ENCODE measurements at regions not wholly inside any gene's neighbourhood (a gene's known extent, or its start where the extent isn't known, plus 50 kb on each side); places are given as distances from the start of the nearest gene placed in this dataset.

DNA sequence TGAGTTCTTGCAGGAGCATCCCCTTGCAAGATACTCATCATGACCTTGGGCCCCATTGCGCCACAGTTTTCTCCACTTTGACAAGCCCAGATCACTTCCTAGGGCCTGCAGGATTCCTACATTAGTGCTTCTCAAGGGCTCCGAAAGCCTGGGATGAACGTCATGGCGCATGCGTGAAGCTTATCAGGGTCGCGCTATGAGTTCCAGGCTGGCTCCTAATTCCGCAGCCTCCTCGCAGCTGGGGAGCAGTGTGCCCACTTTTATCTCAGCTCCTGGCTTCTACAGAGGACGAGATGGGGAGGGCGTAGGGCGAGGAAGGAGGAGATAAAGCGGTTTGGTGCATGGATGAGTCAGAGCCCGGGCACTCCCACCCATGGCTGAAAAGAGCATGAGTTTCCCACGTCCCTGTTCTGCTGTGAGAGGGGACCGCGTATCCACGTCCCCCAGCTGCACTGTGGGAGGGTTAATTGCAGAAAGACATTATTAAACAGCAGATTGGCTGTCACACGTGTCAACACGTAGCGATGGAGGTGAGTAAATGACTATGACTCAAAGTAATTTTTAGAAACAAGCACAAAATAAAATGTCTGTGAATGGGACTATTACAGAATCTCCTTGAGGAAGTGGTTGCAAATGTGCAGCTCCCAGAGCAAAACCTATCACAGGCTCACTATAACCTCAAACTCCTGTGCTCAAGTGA, 72.9 kb upstream of the DSP start:
- H3K9me3 ChIP-seq (ENCODE audit: control insufficient read depth in 2 of 2, low read length in 2 of 2), result no peaks in the 10 kb centered on the region
- H3K27ac ChIP-seq (ENCODE audit: low read length), result no peak overlapping the region
- peak overlapping the region in 1 of 2 donors; percentile 64 for H3K9ac ChIP-seq (ENCODE audit: low read length in 2 of 2)
- peak overlapping the region; percentile 59 to 77 for H3K4me3 ChIP-seq (ENCODE audit: low read length in 2 of 2)
- peaks cover 2% of the 10 kb centered on the region for H3K4me1 ChIP-seq (ENCODE audit: control insufficient read depth, insufficient read depth, low read length)
- H3K27me3 ChIP-seq (ENCODE audit: control insufficient read depth in 1 of 2, insufficient read depth in 2 of 2, low read length in 2 of 2), result no peaks in the 10 kb centered on the region
- H3K36me3 ChIP-seq (ENCODE audit: control insufficient read depth in 2 of 2, insufficient read depth in 2 of 2, low read length in 2 of 2), result no peaks in the 10 kb centered on the region

DNA sequence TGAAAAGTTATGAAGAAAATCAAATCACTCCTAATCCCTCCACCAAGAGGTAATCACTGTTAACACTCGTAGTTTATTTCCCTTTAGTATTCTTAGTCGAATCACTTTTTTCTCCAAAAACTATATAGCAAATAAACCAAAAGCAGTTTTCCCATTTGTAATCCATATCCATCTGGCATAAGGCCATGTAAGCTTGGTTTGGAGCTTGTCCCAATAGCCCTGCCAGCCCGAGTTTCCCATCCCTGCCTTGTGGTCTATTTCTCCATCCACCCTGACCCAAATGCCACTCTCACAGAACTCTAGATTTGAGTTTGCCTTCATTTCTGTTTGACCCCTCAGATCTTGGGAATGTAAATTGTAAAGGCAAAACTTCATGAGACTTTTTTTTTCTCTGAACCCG, 71.8 kb upstream of the DSP start:
- Histone ChIP-seq H3K27me3 (ENCODE audit: control insufficient read depth in 1 of 2, insufficient read depth in 2 of 2, low read length in 2 of 2) (no peaks in the 10 kb centered on the region), H3K4me3 (ENCODE audit: low read length in 2 of 2) (no peak overlapping the region), H3K27ac (ENCODE audit: low read length) (no peak overlapping the region), H3K36me3 (ENCODE audit: control insufficient read depth in 2 of 2, insufficient read depth in 2 of 2, low read length in 2 of 2) (no peaks in the 10 kb centered on the region), H3K9me3 (ENCODE audit: control insufficient read depth in 2 of 2, low read length in 2 of 2) (no peaks in the 10 kb centered on the region), H3K4me1 (ENCODE audit: control insufficient read depth, insufficient read depth, low read length) (peaks cover 2% of the 10 kb centered on the region), H3K9ac (ENCODE audit: low read length in 2 of 2) (no peak overlapping the region)

GRCh38 chr6:7471171-7471570, 70.3 kb upstream of the DSP start:
- Histone ChIP-seq H3K9ac (ENCODE audit: low read length in 2 of 2) (no peak overlapping the region), H3K27ac (ENCODE audit: low read length) (no peak overlapping the region), H3K36me3 (ENCODE audit: control insufficient read depth in 2 of 2, insufficient read depth in 2 of 2, low read length in 2 of 2) (no peaks in the 10 kb centered on the region), H3K9me3 (ENCODE audit: control insufficient read depth in 2 of 2, low read length in 2 of 2) (no peaks in the 10 kb centered on the region), H3K27me3 (ENCODE audit: control insufficient read depth in 1 of 2, insufficient read depth in 2 of 2, low read length in 2 of 2) (no peaks in the 10 kb centered on the region), H3K4me1 (ENCODE audit: control insufficient read depth, insufficient read depth, low read length) (peaks cover 2% of the 10 kb centered on the region), H3K4me3 (ENCODE audit: low read length in 2 of 2) (no peak overlapping the region)

- Histone ChIP-seq H3K4me1 (ENCODE audit: control insufficient read depth, insufficient read depth, low read length) (no peaks in the 10 kb centered on the region), H3K27me3 (ENCODE audit: control insufficient read depth in 1 of 2, insufficient read depth in 2 of 2, low read length in 2 of 2) (no peaks in the 10 kb centered on the region), H3K36me3 (ENCODE audit: control insufficient read depth in 2 of 2, insufficient read depth in 2 of 2, low read length in 2 of 2) (no peaks in the 10 kb centered on the region), H3K4me3 (ENCODE audit: low read length in 2 of 2) (no peak overlapping the region), H3K9me3 (ENCODE audit: control insufficient read depth in 2 of 2, low read length in 2 of 2) (no peaks in the 10 kb centered on the region), H3K27ac (ENCODE audit: low read length) (no peak overlapping the region), H3K9ac (ENCODE audit: low read length in 2 of 2) (no peak overlapping the region)
These were observed 67.4 kb upstream of the DSP start for GRCh38 chr6:7473805-7474719.

- Histone ChIP-seq H3K36me3 (ENCODE audit: control insufficient read depth in 2 of 2, insufficient read depth in 2 of 2, low read length in 2 of 2) (no peaks in the 10 kb centered on the region), H3K4me3 (ENCODE audit: low read length in 2 of 2) (no peak overlapping the region), H3K4me1 (ENCODE audit: control insufficient read depth, insufficient read depth, low read length) (no peaks in the 10 kb centered on the region), H3K9me3 (ENCODE audit: control insufficient read depth in 2 of 2, low read length in 2 of 2) (no peaks in the 10 kb centered on the region), H3K9ac (ENCODE audit: low read length in 2 of 2) (no peak overlapping the region), H3K27ac (ENCODE audit: low read length) (no peak overlapping the region), H3K27me3 (ENCODE audit: control insufficient read depth in 1 of 2, insufficient read depth in 2 of 2, low read length in 2 of 2) (no peaks in the 10 kb centered on the region)
These were observed 66.4 kb upstream of the DSP start for GRCh38 chr6:7475081-7475480.

DNA sequence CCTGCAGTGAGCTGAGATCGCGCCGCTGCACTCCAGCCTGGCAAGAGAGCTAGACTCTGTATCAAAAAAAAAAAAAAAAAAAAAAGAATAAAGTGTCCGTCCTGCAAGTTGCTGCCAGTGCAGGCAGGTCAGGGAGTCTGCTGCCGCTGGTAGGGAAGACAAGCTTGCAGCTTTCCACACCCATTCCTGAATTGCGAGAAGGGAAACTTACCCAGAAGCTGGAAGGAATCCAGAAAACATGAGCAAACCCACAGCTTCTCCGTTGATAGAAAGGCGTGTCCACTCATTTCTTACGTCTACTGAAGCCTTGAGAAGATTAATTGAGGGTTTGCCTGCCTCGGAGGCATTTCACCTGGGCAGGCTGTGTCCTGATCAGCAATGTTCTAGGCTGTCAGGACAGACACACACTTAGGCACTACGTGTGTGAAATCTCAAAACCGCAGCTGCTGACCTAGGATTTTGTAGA, 61.6 kb upstream of the DSP start:
- H3K9ac ChIP-seq (ENCODE audit: low read length in 2 of 2), result no peak overlapping the region
- no peak overlapping the region for H3K4me3 ChIP-seq (ENCODE audit: low read length in 2 of 2)
- no peaks in the 10 kb centered on the region for H3K4me1 ChIP-seq (ENCODE audit: control insufficient read depth, insufficient read depth, low read length)
- H3K27me3 ChIP-seq (ENCODE audit: control insufficient read depth in 1 of 2, insufficient read depth in 2 of 2, low read length in 2 of 2), result no peaks in the 10 kb centered on the region
- no peaks in the 10 kb centered on the region for H3K36me3 ChIP-seq (ENCODE audit: control insufficient read depth in 2 of 2, insufficient read depth in 2 of 2, low read length in 2 of 2)
- no peaks in the 10 kb centered on the region for H3K9me3 ChIP-seq (ENCODE audit: control insufficient read depth in 2 of 2, low read length in 2 of 2)
- H3K27ac ChIP-seq (ENCODE audit: low read length), result no peak overlapping the region

DNA sequence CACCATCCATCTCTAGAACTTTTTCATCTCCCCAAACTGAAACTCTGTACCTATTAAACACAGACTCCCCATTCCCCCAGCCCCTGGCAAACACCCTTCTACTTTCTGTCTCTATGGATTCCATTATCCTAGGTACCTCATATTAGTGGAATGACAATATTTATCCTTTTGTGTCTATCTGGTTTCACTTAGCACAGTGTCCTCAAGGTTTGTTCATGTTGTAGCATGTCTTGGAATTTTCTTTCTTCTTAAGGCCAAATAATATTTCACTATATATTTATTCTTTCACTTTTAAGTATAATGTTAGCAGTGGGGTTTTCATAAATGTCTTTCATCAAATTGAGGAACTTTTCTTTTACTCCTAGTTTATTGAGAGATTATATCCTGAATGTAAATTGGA, 56.8 kb upstream of the DSP start:
- Histone ChIP-seq H3K4me3 (ENCODE audit: low read length in 2 of 2) (no peak overlapping the region), H3K27ac (ENCODE audit: low read length) (no peak overlapping the region), H3K9ac (ENCODE audit: low read length in 2 of 2) (no peak overlapping the region), H3K4me1 (ENCODE audit: control insufficient read depth, insufficient read depth, low read length) (no peaks in the 10 kb centered on the region), H3K36me3 (ENCODE audit: control insufficient read depth in 2 of 2, insufficient read depth in 2 of 2, low read length in 2 of 2) (no peaks in the 10 kb centered on the region), H3K27me3 (ENCODE audit: control insufficient read depth in 1 of 2, insufficient read depth in 2 of 2, low read length in 2 of 2) (no peaks in the 10 kb centered on the region), H3K9me3 (ENCODE audit: control insufficient read depth in 2 of 2, low read length in 2 of 2) (no peaks in the 10 kb centered on the region)

DNA sequence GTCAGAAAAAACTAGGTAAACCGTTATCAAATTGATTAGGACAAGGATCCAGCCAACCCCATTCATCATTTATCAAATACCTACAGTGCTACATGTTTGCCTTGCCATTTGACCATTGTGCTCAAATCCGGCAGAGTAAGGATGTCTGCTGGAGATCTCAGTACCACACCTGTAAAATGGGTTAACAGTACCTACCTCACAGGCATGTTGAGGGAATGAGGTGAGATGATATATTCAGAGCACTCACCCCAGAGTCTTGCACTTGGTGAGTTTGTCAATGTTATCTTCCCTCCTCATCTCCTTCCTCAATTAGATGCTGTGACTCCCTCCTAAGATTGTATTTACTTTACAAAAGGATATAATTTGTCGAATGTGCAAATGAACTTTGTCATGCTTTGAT, 54.5 kb upstream of the DSP start:
- H3K27ac ChIP-seq (ENCODE audit: low read length), result no peak overlapping the region
- H3K4me1 ChIP-seq (ENCODE audit: control insufficient read depth, insufficient read depth, low read length), result no peaks in the 10 kb centered on the region
- H3K9me3 ChIP-seq (ENCODE audit: control insufficient read depth in 2 of 2, low read length in 2 of 2), result no peaks in the 10 kb centered on the region
- no peaks in the 10 kb centered on the region for H3K36me3 ChIP-seq (ENCODE audit: control insufficient read depth in 2 of 2, insufficient read depth in 2 of 2, low read length in 2 of 2)
- H3K4me3 ChIP-seq (ENCODE audit: low read length in 2 of 2), result no peak overlapping the region
- no peak overlapping the region for H3K9ac ChIP-seq (ENCODE audit: low read length in 2 of 2)
- H3K27me3 ChIP-seq (ENCODE audit: control insufficient read depth in 1 of 2, insufficient read depth in 2 of 2, low read length in 2 of 2), result no peaks in the 10 kb centered on the region

DNA sequence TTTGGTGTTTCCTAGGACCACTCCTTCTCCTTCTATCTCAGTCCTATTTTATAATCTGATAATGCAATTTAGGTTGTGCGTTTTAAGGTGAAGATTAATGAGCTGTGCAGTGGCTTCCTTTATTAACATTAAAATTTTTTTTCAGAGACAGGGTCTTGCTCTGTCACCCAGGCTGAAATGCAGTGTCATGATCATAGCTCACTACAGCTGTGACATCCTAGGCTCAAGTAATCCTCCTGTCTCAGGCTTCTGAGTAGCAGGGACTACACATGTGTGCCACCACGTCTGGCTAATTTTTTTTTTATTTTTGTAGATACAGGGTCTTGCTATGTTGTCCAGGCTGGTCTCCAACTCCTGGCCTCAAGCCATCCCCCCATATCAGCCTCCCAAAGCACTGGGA, 53.0 kb upstream of the DSP start:
- Histone ChIP-seq H3K27ac (ENCODE audit: low read length) (no peak overlapping the region), H3K9me3 (ENCODE audit: control insufficient read depth in 2 of 2, low read length in 2 of 2) (peaks cover 0 to 2% of the 10 kb centered on the region in 2 donors), H3K27me3 (ENCODE audit: control insufficient read depth in 1 of 2, insufficient read depth in 2 of 2, low read length in 2 of 2) (no peaks in the 10 kb centered on the region), H3K36me3 (ENCODE audit: control insufficient read depth in 2 of 2, insufficient read depth in 2 of 2, low read length in 2 of 2) (no peaks in the 10 kb centered on the region), H3K4me1 (ENCODE audit: control insufficient read depth, insufficient read depth, low read length) (no peaks in the 10 kb centered on the region), H3K9ac (ENCODE audit: low read length in 2 of 2) (no peak overlapping the region), H3K4me3 (ENCODE audit: low read length in 2 of 2) (no peak overlapping the region)

GRCh38 chr6:7489376-7489775, 52.1 kb upstream of the DSP start:
- no peaks in the 10 kb centered on the region for H3K36me3 ChIP-seq (ENCODE audit: control insufficient read depth in 2 of 2, insufficient read depth in 2 of 2, low read length in 2 of 2)

More at GRCh38 chr6:7489376-7489775, 52.1 kb upstream of the DSP start:
- H3K27ac ChIP-seq (ENCODE audit: low read length), result no peak overlapping the region
- no peaks in the 10 kb centered on the region for H3K4me1 ChIP-seq (ENCODE audit: control insufficient read depth, insufficient read depth, low read length)
- no peak overlapping the region for H3K4me3 ChIP-seq (ENCODE audit: low read length in 2 of 2)
- no peak overlapping the region for H3K9ac ChIP-seq (ENCODE audit: low read length in 2 of 2)
- H3K9me3 ChIP-seq (ENCODE audit: control insufficient read depth in 2 of 2, low read length in 2 of 2), result peaks cover 0 to 2% of the 10 kb centered on the region in 2 donors
- H3K27me3 ChIP-seq (ENCODE audit: control insufficient read depth in 1 of 2, insufficient read depth in 2 of 2, low read length in 2 of 2), result no peaks in the 10 kb centered on the region
